GM19372 (cell line): ENCODE measurements at regions not wholly inside any gene's neighbourhood (a gene's known extent, or its start where the extent isn't known, plus 50 kb on each side); places are given as distances from the start of the nearest gene placed in this dataset.

Experiments
- ATAC-seq: cut with Tn5 transposase; IDR thresholded peaks from one replicate; pipeline ENCODE4 v1.9.1; 2021; ENCODE audit warnings: mild to moderate bottlenecking, low read depth, moderate library complexity; ENCODE audit not compliant: unreplicated experiment

- ATAC-seq: no peak
Measured at GRCh38 chr6:104349191-104349590, 510.5 kb downstream of the HACE1 start.

GRCh38 chr6:104344223-104344622 is 515.5 kb downstream of the HACE1 start:
- ATAC-seq: no peak

GRCh38 chr6:104332364-104332763 is 527.4 kb downstream of the HACE1 start:
- no peak for ATAC-seq

GRCh38 chr6:104326173-104327001 is 533.3 kb downstream of the HACE1 start:
- no peak for ATAC-seq

GRCh38 chr6:104325341-104326172 is 534.2 kb downstream of the HACE1 start:
- ATAC-seq: no peak

- ATAC-seq: no peak
Measured at GRCh38 chr6:104324301-104324700, 535.4 kb downstream of the HACE1 start.

GRCh38 chr6:104322841-104323240 is 536.9 kb downstream of the HACE1 start:
- ATAC-seq: no peak

- ATAC-seq: no peak
Measured at GRCh38 chr6:104321301-104321700, 538.4 kb downstream of the HACE1 start.

GRCh38 chr6:104320896-104321295 is 538.8 kb downstream of the HACE1 start:
- no peak for ATAC-seq

GRCh38 chr6:104312851-104313250 is 546.9 kb downstream of the HACE1 start:
- no peak for ATAC-seq

- ATAC-seq: no peak
Measured at GRCh38 chr6:104306211-104306610, 553.5 kb downstream of the HACE1 start.

GRCh38 chr6:104305206-104305605 is 554.5 kb downstream of the HACE1 start:
- ATAC-seq: no peak

- no peak for ATAC-seq
Measured at GRCh38 chr6:104301951-104302350, 557.8 kb downstream of the HACE1 start.

- no peak for ATAC-seq
Measured at GRCh38 chr6:104286641-104287040, 573.1 kb downstream of the HACE1 start.

GRCh38 chr6:104284872-104285271 is 574.8 kb downstream of the HACE1 start:
- ATAC-seq: no peak

- ATAC-seq: no peak
Measured at GRCh38 chr6:104282581-104282980, 577.1 kb downstream of the HACE1 start.

- no peak for ATAC-seq
Measured at GRCh38 chr6:104281370-104281769, 578.3 kb downstream of the HACE1 start.

- ATAC-seq: no peak
Measured at GRCh38 chr6:104268389-104268788, 591.3 kb downstream of the HACE1 start.

- ATAC-seq: no peak
Measured at GRCh38 chr6:104266922-104267321, 592.8 kb downstream of the HACE1 start.

- no peak for ATAC-seq
Measured at GRCh38 chr6:104256646-104257045, 603.1 kb downstream of the HACE1 start.

GRCh38 chr6:104253236-104253635 is 606.5 kb downstream of the HACE1 start:
- ATAC-seq: no peak

GRCh38 chr6:104252276-104252675 is 607.4 kb downstream of the HACE1 start:
- no peak for ATAC-seq
